ENCODE measurements at regions not wholly inside any gene's neighbourhood (a gene's known extent, or its start where the extent isn't known, plus 50 kb on each side); places are given as distances from the start of the nearest gene placed in this dataset.

GRCh38 chr4:162791226-162791625, 375.5 kb downstream of the NAF1 start:
- H3K27ac ChIP-seq: no peak overlapping the region
- DNase-seq (ENCODE audit: low spot score): no peak
- no peak for TF ChIP-seq CTCF (conservative IDR thresholded peaks at IDR 0.05; ENCODE audit: low read depth)
- ChIA-PET POLR2A (ENCODE audit: low non-redundant PET) (no interaction called here), CTCF (no interaction called here)

- POLR2A ChIA-PET (ENCODE audit: low non-redundant PET): no interaction called here
- CTCF ChIA-PET: no interaction called here
- no peak overlapping the region for H3K27ac ChIP-seq
- TF ChIP-seq CTCF (conservative IDR thresholded peaks at IDR 0.05; ENCODE audit: low read depth): no peak
- no peak for DNase-seq (ENCODE audit: low spot score)
These were observed 379.6 kb downstream of the NAF1 start for GRCh38 chr4:162787120-162787519.

- ChIA-PET CTCF (no interaction called here), POLR2A (ENCODE audit: low non-redundant PET) (no interaction called here)
- no peak for TF ChIP-seq CTCF (conservative IDR thresholded peaks at IDR 0.05; ENCODE audit: low read depth)
- no peak for DNase-seq (ENCODE audit: low spot score)
- H3K27ac ChIP-seq: no peak overlapping the region
These were observed 383.7 kb downstream of the NAF1 start for GRCh38 chr4:162782778-162783525.

GRCh38 chr4:162782096-162782777, 384.5 kb downstream of the NAF1 start:
- no peak overlapping the region for H3K27ac ChIP-seq
- CTCF ChIA-PET: no interaction called here
- DNase-seq (ENCODE audit: low spot score): no peak
- no peak for TF ChIP-seq CTCF (conservative IDR thresholded peaks at IDR 0.05; ENCODE audit: low read depth)
- POLR2A ChIA-PET (ENCODE audit: low non-redundant PET): no interaction called here

GRCh38 chr4:162770761-162771490, 395.8 kb downstream of the NAF1 start:
- no peak for DNase-seq (ENCODE audit: low spot score)
- no peak for TF ChIP-seq CTCF (conservative IDR thresholded peaks at IDR 0.05; ENCODE audit: low read depth)
- ChIA-PET POLR2A (ENCODE audit: low non-redundant PET) (no interaction called here), CTCF (interaction anchor here (0.6 kb wide), 1 partner anchor 566 kb away, joined by 3 read pairs; no protein-coding TSS in a partner anchor)
- H3K27ac ChIP-seq: no peak overlapping the region

GRCh38 chr4:162767083-162767482, 399.6 kb downstream of the NAF1 start:
- POLR2A ChIA-PET (ENCODE audit: low non-redundant PET): no interaction called here

More at GRCh38 chr4:162767083-162767482, 399.6 kb downstream of the NAF1 start:
- no peak for TF ChIP-seq CTCF (conservative IDR thresholded peaks at IDR 0.05; ENCODE audit: low read depth)
- CTCF ChIA-PET: no interaction called here
- H3K27ac ChIP-seq: no peak overlapping the region
- no peak for DNase-seq (ENCODE audit: low spot score)

All from RWPE1 (cell line).